ENCODE measurements at regions not wholly inside any gene's neighbourhood (a gene's known extent, or its start where the extent isn't known, plus 50 kb on each side); places are given as distances from the start of the nearest gene placed in this dataset.

- DNase-seq = no peak
Observed at GRCh38 chr7:37504801-37505200, 56.1 kb upstream of the ELMO1 start.

- DNase-seq = no peak
Observed at GRCh38 chr7:37505750-37506353, 57.2 kb upstream of the ELMO1 start.

GRCh38 chr7:37508118-37508517 is 59.5 kb upstream of the ELMO1 start:
- no peak for DNase-seq

GRCh38 chr7:37510043-37510634 is 61.5 kb upstream of the ELMO1 start:
- DNase-seq = peak in 4 of 6 experiments; percentile 0 to 40 (median 23)

- DNase-seq = no peak
Observed at GRCh38 chr7:37511915-37512314, 63.3 kb upstream of the ELMO1 start.

- no peak for DNase-seq
Observed at GRCh38 chr7:37514497-37514896, 65.8 kb upstream of the ELMO1 start.

- DNase-seq = no peak
Observed at GRCh38 chr7:37516664-37517063, 68.0 kb upstream of the ELMO1 start.

- no peak for DNase-seq
Observed at GRCh38 chr7:37518266-37518665, 69.6 kb upstream of the ELMO1 start.

GRCh38 chr7:37524056-37524455 is 75.4 kb upstream of the ELMO1 start:
- no peak for DNase-seq

- no peak for DNase-seq
Observed at GRCh38 chr7:37524797-37525196, 76.1 kb upstream of the ELMO1 start.

GRCh38 chr7:37526623-37527022 is 78.0 kb upstream of the ELMO1 start:
- DNase-seq = no peak

- DNase-seq = no peak
Observed at GRCh38 chr7:37527109-37527508, 78.4 kb upstream of the ELMO1 start.

GRCh38 chr7:37531225-37531624 is 82.6 kb upstream of the ELMO1 start:
- no peak for DNase-seq

GRCh38 chr7:37532636-37533035 is 84.0 kb upstream of the ELMO1 start:
- no peak for DNase-seq

GRCh38 chr7:37534893-37535610 is 86.4 kb upstream of the ELMO1 start:
- no peak for DNase-seq

GRCh38 chr7:37535841-37536240 is 87.2 kb upstream of the ELMO1 start:
- no peak for DNase-seq

- no peak for DNase-seq
Observed at GRCh38 chr7:37536706-37537105, 88.0 kb upstream of the ELMO1 start.

GRCh38 chr7:37537439-37537838 is 88.8 kb upstream of the ELMO1 start:
- DNase-seq = no peak

- no peak for DNase-seq
Observed at GRCh38 chr7:37538945-37539344, 90.3 kb upstream of the ELMO1 start.

GRCh38 chr7:37540917-37541316 is 92.3 kb upstream of the ELMO1 start:
- no peak for DNase-seq

GRCh38 chr7:37541810-37542443 is 93.3 kb upstream of the ELMO1 start:
- no peak for DNase-seq

GRCh38 chr7:37545619-37546534 is 97.2 kb upstream of the ELMO1 start:
- DNase-seq = no peak

- no peak for DNase-seq
Observed at GRCh38 chr7:37546677-37547076, 98.0 kb upstream of the ELMO1 start.

All from stimulated activated naive CD4-positive, alpha-beta T cell (primary cell).